K562 (cell line): ENCODE measurements at regions not wholly inside any gene's neighbourhood (a gene's known extent, or its start where the extent isn't known, plus 50 kb on each side); places are given as distances from the start of the nearest gene placed in this dataset.
"Not testable (repeated sequence)": the region's sequence is repeated elsewhere in the genome, so short reads cannot be mapped to it uniquely, and the experiment has no call there.

Experiments
- ATAC-seq: fragments of 200-7000 bp; cut with Tn5 transposase; 3 replicates; pipeline ENCODE4 v1.9.1; 2020; ENCODE audit warnings: moderate library complexity
- BruUV-seq: library from RNA; stranded (reverse); fragments of 400-500 nt; replicated peaks from 2 replicates; lab custom pipeline; 2021; lab: Mats Ljungman, UMichigan
- CTCF ChIA-PET: fragments of 300-600 bp; formaldehyde crosslinking; extraction: SDS; loops from one replicate; lab custom pipeline; 2021; ENCODE audit warnings: low intra/inter-chr PET ratio; lab: Yijun Ruan, JAX
- POLR2A ChIA-PET: fragments of 300-600, 350-650 bp; sonication (Branson Sonifier 250); formaldehyde crosslinking; extraction: SDS; loops from one replicate; lab custom pipeline; 2021; ENCODE audit warnings: antibody characterized with exemption, inconsistent platforms; lab: Yijun Ruan, JAX
- DNase-seq, 4 experiments: peaks; one replicate each; pipeline versions ENCODE4 v3.0.0 to v3.0.0-alpha.2; 2011 to 2018; ENCODE audit warnings: low spot score in 3 of 4, mixed read lengths in 3 of 4; ENCODE audit errors: extremely low read depth in 1 of 4
- FAIRE-seq: peaks from 2 replicates; lab custom pipeline; 2011; peaks lifted over from hg19 to GRCh38; lab: Jason Lieb, UNC
- H2AFZ ChIP-seq: 2 replicates; pipeline ENCODE4 v1.6.0; 2011; ENCODE audit warnings: low read depth, low read length, control low read depth, inconsistent platforms
- H3K27ac ChIP-seq: fragments of 200-600 bp; 3 replicates; pipeline ENCODE4 v1.8.0; 2011; ENCODE audit warnings: low read depth, mild to moderate bottlenecking, control low read depth, inconsistent platforms, low read length, moderate library complexity, mixed read lengths; ENCODE audit errors: extremely low read depth
- H3K27me3 ChIP-seq, 2 experiments: fragments of 300-600 bp in 1 of 2; 2 replicates in 1 of 2; 3 replicates in 1 of 2; pipeline versions ENCODE4 v1.6.0 to v1.8.0; 2011; ENCODE audit warnings: inconsistent platforms in 2 of 2, low read length in 2 of 2, mild to moderate bottlenecking in 1 of 2, mixed read lengths in 1 of 2, moderate library complexity in 1 of 2; ENCODE audit not compliant: control insufficient read depth in 2 of 2, insufficient read depth in 2 of 2
- H3K36me3 ChIP-seq: fragments of 300-600 bp; 3 replicates; pipeline ENCODE4 v1.8.0; 2011; ENCODE audit warnings: mild to moderate bottlenecking, low read length, inconsistent platforms; ENCODE audit not compliant: control insufficient read depth, insufficient read depth
- H3K4me1 ChIP-seq, 2 experiments: fragments of 200-600 bp in 1 of 2; replicated peaks in 1 of 2; 2 replicates in 1 of 2; 3 replicates in 1 of 2; pipeline versions ENCODE4 v1.5.1 to v1.8.0; 2011; ENCODE audit warnings: inconsistent platforms in 2 of 2, low read length in 2 of 2, mild to moderate bottlenecking in 1 of 2, mixed read lengths in 1 of 2, moderate library complexity in 1 of 2; ENCODE audit not compliant: control insufficient read depth in 2 of 2, insufficient read depth in 2 of 2
- H3K4me2 ChIP-seq: 2 replicates; pipeline ENCODE4 v1.6.1; 2011; ENCODE audit warnings: low read length, control low read depth, inconsistent platforms, mixed read lengths; ENCODE audit not compliant: insufficient read depth
- H3K4me3 ChIP-seq: fragments of 200-600 bp; sonication (generic), shearing (Covaris generic); 2 replicates; pipeline ENCODE4 v1.5.1; 2016; ENCODE audit warnings: control low read depth, inconsistent platforms
- H3K79me2 ChIP-seq: fragments of 200-600 bp; 3 replicates; pipeline ENCODE4 v1.8.0; 2011; ENCODE audit warnings: low read length, inconsistent platforms; ENCODE audit not compliant: control insufficient read depth, insufficient read depth
- H3K9ac ChIP-seq, 2 experiments: 2 replicates each; pipeline versions ENCODE4 v1.6.0 to v1.6.1; 2011; ENCODE audit warnings: low read depth in 2 of 2, low read length in 2 of 2, control low read depth in 1 of 2, inconsistent platforms in 1 of 2, mild to moderate bottlenecking in 1 of 2, mixed read lengths in 1 of 2; ENCODE audit not compliant: insufficient read depth in 1 of 2
- H3K9me1 ChIP-seq: one replicate; pipeline ENCODE4 v1.6.0; 2011; ENCODE audit warnings: inconsistent platforms, mild to moderate bottlenecking, low read length, moderate library complexity; ENCODE audit not compliant: control insufficient read depth, insufficient read depth
- H3K9me3 ChIP-seq: replicated peaks from 2 replicates; pipeline ENCODE4 v1.5.1; 2011; ENCODE audit warnings: low read depth, low read length, inconsistent platforms; ENCODE audit not compliant: control insufficient read depth, insufficient read depth
- H4K20me1 ChIP-seq: replicated peaks from 2 replicates; pipeline ENCODE4 v1.6.1; 2011; ENCODE audit warnings: low read length, inconsistent platforms, mixed read lengths; ENCODE audit not compliant: control insufficient read depth, insufficient read depth
- OTX1 ChIP-seq: fragments of 450-650 bp; formaldehyde crosslinking; IDR thresholded peaks from 2 replicates; pipeline ENCODE4 v1.4.0; 2022; ENCODE audit warnings: mild to moderate bottlenecking
- PBX2 ChIP-seq, 2 experiments: IDR thresholded peaks in 1 of 2; conservative IDR thresholded peaks in 1 of 2; 2 replicates each; pipeline ENCODE4 v1.6.1; 2016; ENCODE audit warnings: low read depth in 2 of 2, mild to moderate bottlenecking in 1 of 2, missing compliant biosample characterization in 1 of 2, missing genetic modification characterization in 1 of 2, moderate library complexity in 1 of 2
- RFX5 ChIP-seq: IDR thresholded peaks from 2 replicates; pipeline ENCODE4 v1.6.1; 2011; ENCODE audit warnings: low read depth, mild to moderate bottlenecking, improper control_type of control experiment, low read length
- SMAD3 ChIP-seq: fragments of 450-650 bp; formaldehyde crosslinking; conservative IDR thresholded peaks from 2 replicates; pipeline ENCODE4 v1.4.0; 2020; ENCODE audit warnings: mild to moderate bottlenecking
- TGIF2 ChIP-seq: sonication (generic); formaldehyde crosslinking; IDR thresholded peaks from 2 replicates; pipeline ENCODE4 v1.8.1; 2022; ENCODE audit warnings: mild to moderate bottlenecking, missing genetic modification reagents, moderate library complexity
- XRCC3 ChIP-seq: fragments of 450-650 bp; IDR thresholded peaks from 2 replicates; pipeline ENCODE4 v1.6.1; 2017; ENCODE audit warnings: mild to moderate bottlenecking, moderate library complexity
- ZBTB2 ChIP-seq: fragments of 450-650 bp; IDR thresholded peaks from 2 replicates; pipeline ENCODE4 v1.6.1; 2016; ENCODE audit warnings: antibody characterized with exemption
- ZNF655 ChIP-seq: fragments of 250-450 bp; sonication (Bioruptor Pico); IDR thresholded peaks from 2 replicates; pipeline ENCODE4 v1.5.0; 2021
- WGBS: fragments of 100-300 bp; shearing (Covaris generic); methylation state at CpG from one replicate; pipeline ENCODE4 v1.1.6; 2016; ENCODE audit warnings: low coverage, mixed read lengths; ENCODE audit not compliant: insufficient coverage; ENCODE audit errors: missing lambda C conversion rate; 5-methylcytosine and 5-hydroxymethylcytosine counted together
- in situ Hi-C: fragments of 300-500 bp; cut with MboI; formaldehyde crosslinking; loops from 4 replicates; pipeline ENCODE4 v1.15.0; 2018; ENCODE audit warnings: inconsistent platforms, mixed read lengths
- intact Hi-C: fragments of 100-400 bp; cut with micrococcal nuclease; formaldehyde crosslinking; loops from 2 replicates; pipeline ENCODE4 v1.14.2; 2022

- no peak overlapping the region for H2AFZ ChIP-seq
- H3K27ac ChIP-seq = no peak overlapping the region
- no peak for TF ChIP-seq RFX5
- TF ChIP-seq ZBTB2 = no peak
- no peak for TF ChIP-seq PBX2 (CRISPR knock-in tag; IDR thresholded peaks at IDR 0.05; ENCODE audit: low read depth)
- no peak for TF ChIP-seq PBX2 (tag; conservative IDR thresholded peaks at IDR 0.05; ENCODE audit: low read depth)
- no peak for TF ChIP-seq XRCC3
- TF ChIP-seq TGIF2 (CRISPR knock-in tag) = no peak
- no peak for TF ChIP-seq ZNF655 (CRISPR knock-in tag)
- no peak for TF ChIP-seq SMAD3 (CRISPR knock-in tag)
- TF ChIP-seq OTX1 (CRISPR knock-in tag) = no peak
- H3K27me3 ChIP-seq = no peaks in the 10 kb centered on the region
- no peaks in the 10 kb centered on the region for H4K20me1 ChIP-seq
- H3K36me3 ChIP-seq = no peaks in the 10 kb centered on the region
- FAIRE-seq = no peak
- no peaks in the 10 kb centered on the region for H3K9me3 ChIP-seq
- DNase-seq = no peak
- H3K4me1 ChIP-seq = no peaks in the 10 kb centered on the region
- POLR2A ChIA-PET = no interaction called here
- CTCF ChIA-PET = no interaction called here
- 15% methylated on average over 6 of the region's 6 CpGs for WGBS
- ATAC-seq = no peak
- intact Hi-C loops = no loop called here
- no peak overlapping the region for H3K4me2 ChIP-seq
- H3K79me2 ChIP-seq = no peaks in the 10 kb centered on the region
- BruUV-seq = no TSS peak
- H3K4me3 ChIP-seq = no peak overlapping the region
- in situ Hi-C loops = no loop called here
- H3K9ac ChIP-seq = no peak overlapping the region
- H3K9me1 ChIP-seq = no peaks in the 10 kb centered on the region
Observed at GRCh38 chr15:20407553-20407952, 134.0 kb downstream of the GOLGA6L6 start.

GRCh38 chr15:20404571-20404970, 137.0 kb downstream of the GOLGA6L6 start:
- H3K27me3 ChIP-seq, H3K9me3 ChIP-seq, H3K79me2 ChIP-seq, FAIRE-seq, H2AFZ ChIP-seq, POLR2A ChIA-PET, ATAC-seq, intact Hi-C loops, H3K9me1 ChIP-seq, in situ Hi-C loops, H3K9ac ChIP-seq, H3K4me1 ChIP-seq, BruUV-seq, H3K4me3 ChIP-seq, H3K27ac ChIP-seq, H3K4me2 ChIP-seq, H3K36me3 ChIP-seq, DNase-seq, H4K20me1 ChIP-seq, CTCF ChIA-PET: not testable (repeated sequence)
- 6% methylated on average over 1 of the region's 1 CpG for WGBS
